A673 (cell line): ENCODE measurements at regions not wholly inside any gene's neighbourhood (a gene's known extent, or its start where the extent isn't known, plus 50 kb on each side); places are given as distances from the start of the nearest gene placed in this dataset.
A peak's percentile ranks its signal among the peaks of the same experiment; 100 is the strongest.

Experiments used
- EZH2 ChIP-seq: fragments of 200-600 bp; sonication (generic); IDR thresholded peaks from 2 replicates; pipeline ENCODE4 v1.6.1; 2017; ENCODE audit warnings: borderline replicate concordance, low read depth, mild to moderate bottlenecking, mixed read lengths, antibody characterized with exemption, low read length; ENCODE audit not compliant: poor library complexity, severe bottlenecking
- TF ChIP-seq, protein P1 (sequence below): fragments of 300-800, 200-600 bp; sonication (generic); conservative IDR thresholded peaks from 2 replicates; pipeline ENCODE4 v1.5.1; 2017; ENCODE audit warnings: low read depth, mild to moderate bottlenecking, antibody characterized with exemption, low read length, moderate library complexity, mixed read lengths

GRCh38 chr10:106086391-106086790 is 1078.1 kb downstream of the SORCS1 start:
- TF ChIP-seq, protein P1, sequence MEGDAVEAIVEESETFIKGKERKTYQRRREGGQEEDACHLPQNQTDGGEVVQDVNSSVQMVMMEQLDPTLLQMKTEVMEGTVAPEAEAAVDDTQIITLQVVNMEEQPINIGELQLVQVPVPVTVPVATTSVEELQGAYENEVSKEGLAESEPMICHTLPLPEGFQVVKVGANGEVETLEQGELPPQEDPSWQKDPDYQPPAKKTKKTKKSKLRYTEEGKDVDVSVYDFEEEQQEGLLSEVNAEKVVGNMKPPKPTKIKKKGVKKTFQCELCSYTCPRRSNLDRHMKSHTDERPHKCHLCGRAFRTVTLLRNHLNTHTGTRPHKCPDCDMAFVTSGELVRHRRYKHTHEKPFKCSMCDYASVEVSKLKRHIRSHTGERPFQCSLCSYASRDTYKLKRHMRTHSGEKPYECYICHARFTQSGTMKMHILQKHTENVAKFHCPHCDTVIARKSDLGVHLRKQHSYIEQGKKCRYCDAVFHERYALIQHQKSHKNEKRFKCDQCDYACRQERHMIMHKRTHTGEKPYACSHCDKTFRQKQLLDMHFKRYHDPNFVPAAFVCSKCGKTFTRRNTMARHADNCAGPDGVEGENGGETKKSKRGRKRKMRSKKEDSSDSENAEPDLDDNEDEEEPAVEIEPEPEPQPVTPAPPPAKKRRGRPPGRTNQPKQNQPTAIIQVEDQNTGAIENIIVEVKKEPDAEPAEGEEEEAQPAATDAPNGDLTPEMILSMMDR, result 0 out of 2 replicates have a peak, but pooled peaks have one; percentile 11
- no peak for TF ChIP-seq EZH2
